NCI-H460 (cell line): ENCODE measurements at regions not wholly inside any gene's neighbourhood (a gene's known extent, or its start where the extent isn't known, plus 50 kb on each side); places are given as distances from the start of the nearest gene placed in this dataset.

Source experiments
- DNase-seq: peaks from one replicate; pipeline ENCODE4 v3.0.0-alpha.2; 2016; ENCODE audit warnings: low read depth; ENCODE audit errors: extremely low read depth

DNA sequence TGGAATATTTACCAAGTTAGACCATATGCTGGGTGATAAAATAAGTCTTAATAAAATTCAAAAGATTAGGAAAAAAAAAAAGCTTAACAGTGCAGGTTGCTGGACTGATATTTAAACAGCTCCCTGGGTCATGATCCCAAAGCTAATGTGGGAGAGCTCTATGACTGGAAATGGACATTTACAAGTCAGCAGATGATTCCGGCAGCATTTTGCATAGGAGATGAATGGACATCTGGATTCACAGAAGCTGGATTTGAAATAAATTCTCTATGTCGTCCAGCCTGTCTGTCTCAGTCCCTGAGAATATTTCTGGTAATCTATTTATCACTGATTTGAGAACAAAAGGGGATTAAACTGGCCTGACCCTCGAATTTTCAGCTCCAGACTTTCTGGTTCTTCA lies 52.3 kb upstream of the KLHL25 start:
- DNase-seq: no peak

- DNase-seq: no peak
These were observed 55.2 kb upstream of the KLHL25 start for GRCh38 chr15:85849946-85850345.

DNA sequence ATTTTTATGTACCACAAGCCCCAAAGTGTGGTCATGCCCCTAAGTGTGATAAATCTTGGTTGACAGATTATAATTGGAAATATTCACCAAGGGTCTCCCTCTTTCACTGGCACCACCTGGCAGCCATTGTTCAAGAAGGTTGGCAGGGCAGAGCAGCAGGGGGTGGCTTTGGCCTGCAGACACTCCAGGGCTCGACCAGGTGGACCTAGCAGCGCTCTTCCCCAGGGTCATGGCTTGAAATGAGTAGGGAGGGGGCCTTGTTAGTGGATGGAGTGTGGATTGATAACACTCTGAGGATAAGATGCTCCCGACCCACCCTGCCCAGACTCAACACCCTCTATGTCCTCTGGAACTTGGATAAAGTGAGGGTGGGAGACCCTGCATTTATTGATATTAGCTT lies 58.2 kb upstream of the KLHL25 start:
- no peak for DNase-seq

GRCh38 chr15:85854345-85855097 lies 59.8 kb upstream of the KLHL25 start:
- DNase-seq: peak; percentile 58

GRCh38 chr15:85858586-85859375 lies 64.1 kb upstream of the KLHL25 start:
- peak; percentile 62 for DNase-seq

GRCh38 chr15:85859671-85860070 lies 64.9 kb upstream of the KLHL25 start:
- DNase-seq: no peak

DNA sequence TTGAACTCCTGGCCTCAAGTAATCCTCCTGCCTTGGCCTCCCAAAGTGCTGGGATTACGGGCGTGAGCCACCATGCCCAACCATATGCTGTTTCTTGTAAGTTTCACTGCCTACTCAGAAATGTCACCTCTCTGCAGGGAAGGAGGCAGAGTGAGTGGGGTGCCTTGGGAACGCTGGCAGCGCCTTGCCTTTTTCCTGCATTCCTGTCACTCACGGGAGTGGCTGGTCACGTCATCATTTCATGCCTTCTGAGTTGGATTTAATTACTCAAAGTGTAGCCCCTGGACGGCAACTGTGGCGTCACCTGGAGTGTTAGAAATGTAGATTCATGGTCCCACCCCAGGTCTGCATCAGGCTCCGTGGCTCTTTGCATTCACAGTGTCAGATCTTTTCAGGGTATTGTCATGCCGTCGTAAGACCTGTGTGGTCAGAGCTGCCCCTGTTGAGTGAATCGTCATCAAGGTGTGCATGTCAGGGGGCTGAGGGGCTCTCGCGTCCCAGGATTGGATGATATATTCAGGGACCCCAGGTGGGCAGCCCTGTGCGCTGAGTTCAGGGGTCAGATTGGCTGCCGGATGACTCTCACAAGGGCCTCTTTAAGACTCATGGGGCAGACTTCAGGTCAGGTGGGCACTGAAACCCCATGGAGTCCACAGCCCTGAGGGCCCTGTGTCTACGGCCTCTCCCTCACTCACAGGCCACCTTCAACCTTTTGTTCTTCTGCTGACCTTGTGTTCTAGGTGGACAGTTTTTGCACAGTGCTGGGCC lies 65.9 kb upstream of the KLHL25 start:
- no peak for DNase-seq

GRCh38 chr15:85865070-85865684 lies 70.5 kb upstream of the KLHL25 start:
- peak; percentile 25 for DNase-seq

GRCh38 chr15:85867250-85867649 lies 72.5 kb upstream of the KLHL25 start:
- no peak for DNase-seq

DNA sequence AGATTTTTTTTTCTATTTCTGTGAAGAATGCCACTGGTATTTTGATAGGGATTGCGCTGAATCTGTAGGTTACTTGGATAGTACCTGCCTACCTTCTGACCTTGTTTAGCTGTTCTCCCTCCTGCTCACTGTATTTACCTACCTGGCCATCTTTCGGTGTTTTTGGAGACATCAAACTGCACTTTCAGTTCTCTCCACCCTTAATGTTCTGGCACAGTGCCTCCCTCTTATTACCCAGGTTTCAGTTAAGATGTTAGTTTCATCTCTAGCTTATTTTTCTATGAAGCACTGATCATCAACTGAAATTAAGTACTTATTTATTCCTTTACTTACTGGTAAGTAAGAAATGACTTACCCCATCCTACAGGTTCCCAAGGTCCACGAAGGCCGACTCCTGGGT lies 74.4 kb upstream of the KLHL25 start:
- DNase-seq: no peak

- DNase-seq: no peak
These were observed 75.7 kb upstream of the KLHL25 start for GRCh38 chr15:85870216-85871014.

DNA sequence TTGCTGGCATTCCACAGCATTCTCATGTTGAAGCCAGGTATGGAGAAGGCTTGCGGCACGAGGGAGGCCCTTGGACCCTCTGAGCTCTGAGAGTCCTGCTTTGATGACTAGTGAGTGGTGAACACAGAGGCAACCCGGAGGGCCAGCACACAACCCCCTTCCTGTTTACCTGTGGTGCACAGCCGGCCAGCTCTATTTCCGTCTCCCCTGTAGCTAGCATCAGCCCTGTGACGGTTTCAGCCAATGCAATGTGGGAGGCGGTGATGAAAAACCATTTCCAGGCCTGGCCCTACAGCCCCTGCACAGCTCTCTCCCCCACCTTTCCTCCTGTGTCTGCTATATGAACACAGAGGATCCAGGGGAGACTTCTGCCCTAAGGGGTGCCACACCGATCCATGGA lies 76.8 kb upstream of the KLHL25 start:
- no peak for DNase-seq

DNA sequence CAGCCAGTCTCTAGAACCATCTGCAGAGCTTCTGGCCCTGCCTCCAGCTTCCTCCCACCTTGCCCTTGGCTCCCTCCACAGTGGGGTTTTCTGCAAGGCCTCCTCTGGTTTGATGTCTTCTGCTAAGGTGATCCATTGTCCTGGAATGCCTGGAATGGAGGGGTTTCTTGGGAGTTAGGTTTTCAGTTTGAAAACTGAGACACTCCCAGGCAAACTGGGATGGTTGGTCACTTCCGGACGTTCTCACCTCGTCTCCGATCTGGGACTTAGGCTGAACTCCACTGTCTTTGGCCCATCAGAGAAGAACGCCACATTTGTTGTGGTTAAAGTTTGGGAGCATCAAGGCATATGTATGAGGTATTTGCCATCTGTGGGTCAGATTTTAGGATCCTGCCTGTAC lies 77.4 kb upstream of the KLHL25 start:
- no peak for DNase-seq

DNA sequence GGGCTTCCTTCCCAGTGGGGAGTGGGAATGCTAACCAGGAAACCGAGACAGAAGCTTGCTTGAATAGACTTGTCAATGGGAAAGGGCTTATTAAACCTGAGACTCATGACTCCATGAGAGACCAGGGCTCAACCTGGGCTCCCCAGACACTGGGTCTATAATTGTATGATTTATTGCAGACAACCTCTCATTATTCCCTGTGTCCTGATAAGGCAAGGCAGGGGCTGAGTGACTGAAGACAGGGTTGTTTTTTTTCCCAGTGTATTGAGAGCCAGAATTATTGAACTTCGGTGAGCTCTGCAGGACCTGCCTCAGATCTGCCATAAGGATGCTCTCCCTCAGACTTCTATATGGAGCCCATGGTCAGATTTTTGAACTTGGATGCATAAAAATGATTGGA lies 79.5 kb upstream of the KLHL25 start:
- no peak for DNase-seq

GRCh38 chr15:85875756-85876155 lies 81.0 kb upstream of the KLHL25 start:
- no peak for DNase-seq

- DNase-seq: no peak
These were observed 84.1 kb upstream of the KLHL25 start for GRCh38 chr15:85878828-85879225.

DNA sequence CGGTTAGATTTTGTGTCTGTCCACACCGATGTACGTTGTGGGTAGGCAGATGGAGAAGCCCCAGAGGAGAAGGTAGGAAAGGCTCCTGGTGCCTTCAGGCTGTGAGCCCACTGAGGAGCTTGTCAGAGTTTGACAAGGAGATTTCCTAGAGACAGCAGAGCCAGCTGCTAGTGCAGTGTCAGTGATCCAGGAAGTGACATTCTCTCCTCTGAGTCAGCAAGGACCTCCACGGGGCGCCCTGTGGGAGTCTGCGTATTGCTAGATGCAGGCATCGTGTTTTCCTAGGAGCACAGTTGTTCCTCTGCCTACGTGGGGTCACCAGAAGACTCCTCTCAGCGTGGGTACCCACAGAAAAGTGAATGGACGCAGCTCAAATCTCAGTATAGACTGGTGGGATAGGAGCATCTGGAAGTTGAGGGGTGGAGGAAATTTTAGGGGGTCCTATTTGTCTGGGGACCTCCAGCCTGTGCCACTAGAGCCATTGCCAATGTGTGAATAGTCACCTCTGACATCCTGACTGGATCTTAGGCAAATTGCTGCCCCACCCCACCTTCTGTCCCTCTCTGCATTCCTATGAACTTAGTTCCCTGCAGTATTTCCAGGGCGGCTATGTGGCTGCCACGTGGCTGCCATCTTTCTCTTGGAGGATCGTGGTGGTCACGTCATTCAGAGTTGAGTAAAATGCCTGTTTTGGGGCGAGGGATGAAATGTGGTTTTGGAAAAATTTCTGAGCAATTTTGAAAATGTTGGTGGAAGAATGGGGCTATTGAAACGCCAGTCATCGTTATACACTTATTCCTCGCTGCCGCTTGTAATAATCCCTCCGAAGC lies 84.8 kb upstream of the KLHL25 start:
- no peak for DNase-seq

DNA sequence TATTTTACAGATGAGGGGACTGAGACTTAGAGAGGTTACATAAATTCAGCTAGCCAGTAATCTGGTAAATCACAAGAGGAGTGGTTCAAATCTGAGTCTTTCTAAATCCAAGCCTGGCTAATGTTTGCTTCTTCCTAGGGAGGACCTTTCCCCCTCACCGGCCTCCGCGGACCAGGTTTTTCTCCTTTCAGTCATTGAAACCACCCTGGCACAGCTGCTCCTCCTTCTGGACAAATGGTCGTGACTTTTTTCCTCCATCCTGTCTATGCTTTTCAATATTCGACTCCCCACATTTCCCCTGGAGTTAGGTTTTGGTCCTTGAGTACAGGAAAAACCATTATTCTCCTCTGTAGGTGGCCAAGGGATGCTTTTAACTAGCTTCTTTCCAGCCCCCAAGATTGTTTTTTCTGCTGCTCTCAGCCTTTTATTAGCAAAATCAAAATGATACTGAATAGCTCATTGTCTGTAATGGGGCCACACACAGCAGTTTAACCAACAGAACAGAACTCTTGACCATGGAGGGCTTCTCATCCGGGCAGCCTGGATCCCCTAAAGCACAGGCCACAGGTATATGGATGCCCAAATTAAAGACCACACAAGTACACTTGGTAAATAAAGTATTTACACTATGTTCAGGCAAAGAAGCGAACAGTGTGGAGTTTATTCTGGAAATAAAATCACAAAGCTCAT lies 85.9 kb upstream of the KLHL25 start:
- DNase-seq: no peak

GRCh38 chr15:85886309-85886811 lies 91.6 kb upstream of the KLHL25 start:
- no peak for DNase-seq
